ENCODE measurements at regions not wholly inside any gene's neighbourhood (a gene's known extent, or its start where the extent isn't known, plus 50 kb on each side); places are given as distances from the start of the nearest gene placed in this dataset.

- Histone ChIP-seq H3K9ac (replicated peaks; ENCODE audit: extremely low read depth, insufficient read depth, low read length) (no peak overlapping the region), H3K4me3 (replicated peaks in 1 of 3; ENCODE audit: insufficient read depth in 1 of 3, low read depth in 1 of 3, low read length in 3 of 3) (no peak overlapping the region), H3K9me3 (replicated peaks; ENCODE audit: control insufficient read depth, insufficient read depth, low read length) (no peaks in the 10 kb centered on the region), H3K36me3 (ENCODE audit: control insufficient read depth in 2 of 2, extremely low read depth in 1 of 2, insufficient read depth in 2 of 2, low read length in 2 of 2) (no peaks in the 10 kb centered on the region), H3K27ac (ENCODE audit: insufficient read depth, low read depth, low read length) (no peak overlapping the region), H3K9me1 (replicated peaks; ENCODE audit: control insufficient read depth, extremely low read depth, insufficient read depth, low read length) (no peaks in the 10 kb centered on the region), H4K20me1 (replicated peaks; ENCODE audit: control insufficient read depth, extremely low read depth, insufficient read depth, low read length) (no peaks in the 10 kb centered on the region), H2AFZ (ENCODE audit: low read depth, low read length) (no peak overlapping the region), H3K4me1 (ENCODE audit: control insufficient read depth, extremely low read depth, insufficient read depth, low read length) (no peaks in the 10 kb centered on the region), H3K79me2 (ENCODE audit: control insufficient read depth, insufficient read depth, low read length) (no peaks in the 10 kb centered on the region), H3K27me3 (ENCODE audit: control insufficient read depth in 2 of 2, insufficient read depth in 2 of 2, low read length in 2 of 2) (no peaks in the 10 kb centered on the region), H3K4me2 (ENCODE audit: insufficient read depth, low read length) (no peak overlapping the region)
- DNase-seq (ENCODE audit: low read depth, low spot score): no peak
- no peak for FAIRE-seq
- ChIA-PET POLR2A (no interaction called here), CTCF (no interaction called here)
- TF ChIP-seq JUN (IDR thresholded peaks at IDR 0.05; ENCODE audit: borderline replicate concordance, insufficient read depth, insufficient read length, low read depth) (no peak), FOS (IDR thresholded peaks at IDR 0.05; ENCODE audit: borderline replicate concordance, insufficient read depth, low read length) (no peak), MYC (IDR thresholded peaks at IDR 0.05; ENCODE audit: low read depth, low read length) (no peak), GATA2 (IDR thresholded peaks at IDR 0.05; ENCODE audit: insufficient read depth, insufficient read length, low read depth, low read length) (no peak), MAX (IDR thresholded peaks at IDR 0.05; ENCODE audit: insufficient read depth, insufficient read length) (no peak), POLR2AphosphoS5 (IDR thresholded peaks at IDR 0.05; ENCODE audit: insufficient read depth, low read depth, low read length) (no peak), POLR2A (IDR thresholded peaks at IDR 0.05; ENCODE audit: low read depth, low read length) (no peak), CTCF (IDR thresholded peaks at IDR 0.05; ENCODE audit: extremely low read depth in 1 of 2, insufficient read depth in 1 of 2, low read depth in 1 of 2, low read length in 2 of 2) (no peak), EZH2 (IDR thresholded peaks at IDR 0.05; ENCODE audit: borderline replicate concordance, low read depth, low read length, severe bottlenecking) (no peak)
- no TSS peak for BruUV-seq (replicated peaks)
- dilution Hi-C loops (cut with MboI; ENCODE audit: extremely low pct_ligation_motif_present, low sequenced_read_pairs): no loop called here
- intact Hi-C loops (cut with micrococcal nuclease): no loop called here
These were observed 332.7 kb upstream of the MAGI2 start for GRCh38 chr7:79786187-79786586.

All from endothelial cell of umbilical vein (primary cell).